IMR-90 (cell line): ENCODE measurements at regions not wholly inside any gene's neighbourhood (a gene's known extent, or its start where the extent isn't known, plus 50 kb on each side); places are given as distances from the start of the nearest gene placed in this dataset.

Experiments used
- ATAC-seq: fragments of 200-7000 bp; cut with Tn5 transposase; 2 replicates; pipeline ENCODE4 v1.9.1; 2020; ENCODE audit warnings: low read depth, mild to moderate bottlenecking, moderate library complexity
- BruUV-seq: library from RNA; stranded (reverse); fragments of 400-500 nt; replicated peaks from 2 replicates; lab custom pipeline; 2021; lab: Mats Ljungman, UMichigan
- CTCF ChIA-PET: fragments of 300-600 bp; formaldehyde crosslinking; extraction: SDS; loops from one replicate; lab custom pipeline; 2021; ENCODE audit warnings: antibody characterized with exemption; lab: Yijun Ruan, JAX
- POLR2A ChIA-PET: fragments of 300-600 bp; sonication (Branson Sonifier 250); formaldehyde crosslinking; loops from one replicate; lab custom pipeline; 2022; ENCODE audit warnings: antibody characterized with exemption; ENCODE audit not compliant: unreplicated experiment; lab: Charles Lee
- DNase-seq: peaks from one replicate; pipeline ENCODE4 v3.0.0; 2013
- H2AFZ ChIP-seq: replicated peaks from 2 replicates; pipeline ENCODE3; 2013; ENCODE audit warnings: low read length, mild to moderate bottlenecking; ENCODE audit not compliant: poor library complexity
- H2AK5ac ChIP-seq: 2 replicates; pipeline ENCODE4 v1.6.1; 2013; ENCODE audit warnings: low read depth, low read length, inconsistent platforms
- H2AK9ac ChIP-seq: replicated peaks from 2 replicates; pipeline ENCODE3; 2013; ENCODE audit warnings: mild to moderate bottlenecking, low read depth, low read length, moderate library complexity; ENCODE audit not compliant: poor library complexity
- H2BK120ac ChIP-seq: 2 replicates; pipeline ENCODE4 v1.6.1; 2013; ENCODE audit warnings: low read depth, low read length, inconsistent platforms
- H2BK15ac ChIP-seq: 3 replicates; pipeline ENCODE4 v1.6.1; 2013; ENCODE audit warnings: low read depth, low read length, inconsistent platforms
- H2BK20ac ChIP-seq: 2 replicates; pipeline ENCODE4 v1.6.1; 2013; ENCODE audit warnings: low read depth, mild to moderate bottlenecking, inconsistent platforms, low read length, moderate library complexity
- H2BK5ac ChIP-seq: 2 replicates; pipeline ENCODE4 v1.6.1; 2013; ENCODE audit warnings: mild to moderate bottlenecking, low read depth, low read length, inconsistent platforms; ENCODE audit not compliant: poor library complexity, severe bottlenecking
- H3K14ac ChIP-seq: replicated peaks from 2 replicates; pipeline ENCODE4 v1.6.1; 2013; ENCODE audit warnings: low read depth, low read length, inconsistent platforms
- H3K18ac ChIP-seq: 2 replicates; pipeline ENCODE4 v1.6.1; 2013; ENCODE audit warnings: low read depth, low read length, control low read depth
- H3K23ac ChIP-seq: 2 replicates; pipeline ENCODE4 v1.6.1; 2013; ENCODE audit warnings: low read depth, low read length, inconsistent platforms
- H3K27ac ChIP-seq: 2 replicates; pipeline ENCODE4 v1.5.1; 2013; ENCODE audit warnings: mild to moderate bottlenecking, control low read depth, low read length; ENCODE audit not compliant: insufficient read depth
- H3K27me3 ChIP-seq: 2 replicates; pipeline ENCODE4 v1.6.1; 2013; ENCODE audit warnings: low read length; ENCODE audit not compliant: control insufficient read depth, insufficient read depth
- H3K36me3 ChIP-seq: 2 replicates; pipeline ENCODE4 v1.6.1; 2013; ENCODE audit warnings: low read length, mixed read lengths; ENCODE audit not compliant: control insufficient read depth, insufficient read depth
- H3K4ac ChIP-seq: 2 replicates; pipeline ENCODE4 v1.6.1; 2013; ENCODE audit warnings: low read depth, low read length, inconsistent platforms
- H3K4me1 ChIP-seq: 2 replicates; pipeline ENCODE4 v1.6.1; 2013; ENCODE audit warnings: low read length, mixed read lengths; ENCODE audit not compliant: control insufficient read depth, insufficient read depth
- H3K4me2 ChIP-seq: 2 replicates; pipeline ENCODE4 v1.6.1; 2013; ENCODE audit warnings: low read depth, mild to moderate bottlenecking, control low read depth, low read length, moderate library complexity
- H3K4me3 ChIP-seq: 2 replicates; pipeline ENCODE4 v1.5.1; 2013; ENCODE audit warnings: low read depth, mild to moderate bottlenecking, control low read depth, low read length, moderate library complexity; ENCODE audit not compliant: insufficient read depth
- H3K56ac ChIP-seq: 2 replicates; pipeline ENCODE4 v1.6.1; 2013; ENCODE audit warnings: low read length, inconsistent platforms; ENCODE audit not compliant: insufficient read depth; ENCODE audit errors: extremely low read depth
- H3K79me1 ChIP-seq, 2 experiments: 2 replicates each; pipeline ENCODE4 v1.6.1; 2013; ENCODE audit warnings: low read length in 2 of 2, inconsistent platforms in 1 of 2, low read depth in 1 of 2
- H3K9ac ChIP-seq: 2 replicates; pipeline ENCODE4 v1.6.1; 2013; ENCODE audit warnings: low read depth, low read length, control low read depth
- H3K9me1 ChIP-seq: 2 replicates; pipeline ENCODE4 v1.6.1; 2013; ENCODE audit warnings: low read length, inconsistent platforms; ENCODE audit not compliant: insufficient read depth
- H3K9me3 ChIP-seq: 2 replicates; pipeline ENCODE4 v1.6.1; 2013; ENCODE audit warnings: low read length; ENCODE audit not compliant: control insufficient read depth, insufficient read depth
- H4K20me1 ChIP-seq: 2 replicates; pipeline ENCODE4 v1.6.1; 2013; ENCODE audit warnings: low read length, inconsistent platforms; ENCODE audit not compliant: insufficient read depth
- H4K5ac ChIP-seq: 2 replicates; pipeline ENCODE4 v1.6.1; 2013; ENCODE audit warnings: mild to moderate bottlenecking, low read depth, low read length, control low read depth
- H4K8ac ChIP-seq, 2 experiments: 2 replicates each; pipeline ENCODE4 v1.6.1; 2013; ENCODE audit warnings: low read depth in 2 of 2, low read length in 2 of 2, control low read depth in 1 of 2, inconsistent platforms in 1 of 2
- H4K91ac ChIP-seq: 2 replicates; pipeline ENCODE4 v1.6.1; 2013; ENCODE audit warnings: low read depth, low read length, inconsistent platforms; ENCODE audit not compliant: insufficient read depth
- BHLHE40 ChIP-seq: fragments of 150-350 bp; IDR thresholded peaks from 2 replicates; pipeline ENCODE4 v1.6.1; 2016; ENCODE audit warnings: mild to moderate bottlenecking, low read depth, low read length
- CEBPB ChIP-seq: IDR thresholded peaks from 2 replicates; pipeline ENCODE4 v1.6.1; 2012; ENCODE audit warnings: low read depth, low read length, improper control_type of control experiment
- CHD1 ChIP-seq: IDR thresholded peaks from 2 replicates; pipeline ENCODE4 v1.6.1; 2012; ENCODE audit warnings: low read depth, low read length, improper control_type of control experiment
- CTCF ChIP-seq: conservative IDR thresholded peaks from 2 replicates; pipeline ENCODE4 v1.5.1; 2012; ENCODE audit warnings: mild to moderate bottlenecking, low read depth, low read length, improper control_type of control experiment
- FOS ChIP-seq: fragments of 150-350 bp; IDR thresholded peaks from 2 replicates; pipeline ENCODE4 v1.6.1; 2016; ENCODE audit warnings: low read depth, low read length
- MAFK ChIP-seq: IDR thresholded peaks from 2 replicates; pipeline ENCODE4 v1.6.1; 2012; ENCODE audit warnings: low read depth, low read length, improper control_type of control experiment
- MAZ ChIP-seq: IDR thresholded peaks from 2 replicates; pipeline ENCODE4 v1.6.1; 2012; ENCODE audit warnings: low read depth, mild to moderate bottlenecking, low read length, improper control_type of control experiment, moderate library complexity, borderline replicate concordance
- MXI1 ChIP-seq: IDR thresholded peaks from 2 replicates; pipeline ENCODE4 v1.6.1; 2012; ENCODE audit warnings: low read depth, mild to moderate bottlenecking, low read length, moderate library complexity, borderline replicate concordance
- NFE2L2 ChIP-seq: fragments of 150-350 bp; IDR thresholded peaks from 2 replicates; pipeline ENCODE4 v1.6.1; 2016; ENCODE audit warnings: low read depth, mild to moderate bottlenecking, low read length
- POLR2A ChIP-seq: IDR thresholded peaks from 2 replicates; pipeline ENCODE4 v1.6.1; 2012; ENCODE audit warnings: mild to moderate bottlenecking, low read depth, low read length
- RAD21 ChIP-seq: IDR thresholded peaks from 2 replicates; pipeline ENCODE4 v1.6.1; 2012; ENCODE audit warnings: low read length, improper control_type of control experiment
- RCOR1 ChIP-seq: IDR thresholded peaks from 2 replicates; pipeline ENCODE4 v1.6.1; 2012; ENCODE audit warnings: mild to moderate bottlenecking, low read length, improper control_type of control experiment; ENCODE audit not compliant: insufficient replicate concordance
- RFX5 ChIP-seq: IDR thresholded peaks from 2 replicates; pipeline ENCODE4 v1.8.0; 2012; ENCODE audit warnings: low read depth, mild to moderate bottlenecking, low read length, moderate library complexity
- SMC3 ChIP-seq: fragments of 150-350 bp; IDR thresholded peaks from 2 replicates; pipeline ENCODE4 v1.6.1; 2016; ENCODE audit warnings: low read depth, mild to moderate bottlenecking, antibody characterized with exemption, low read length, moderate library complexity
- USF2 ChIP-seq: fragments of 150-350 bp; IDR thresholded peaks from 2 replicates; pipeline ENCODE4 v1.6.1; 2017; ENCODE audit warnings: mild to moderate bottlenecking, antibody characterized with exemption, low read length, low read depth
- WGBS, 2 experiments: methylation state at CpG; one replicate each; pipeline versions ENCODE4 v1.1.5 to v1.1.7; 2013; ENCODE audit warnings: missing lambda C conversion rate in 2 of 2; ENCODE audit not compliant: insufficient read length in 1 of 2; ENCODE audit errors: extremely low coverage in 2 of 2; 5-methylcytosine and 5-hydroxymethylcytosine counted together
- dilution Hi-C: fragments of 300-500 bp; cut with HindIII; formaldehyde crosslinking; loops from one replicate; pipeline ENCODE4 v1.14.3; 2018; ENCODE audit warnings: low sequenced_read_pairs; ENCODE audit not compliant: unreplicated experiment
- in situ Hi-C: fragments of 300-500 bp; cut with MboI; formaldehyde crosslinking; loops from 3 replicates; pipeline ENCODE4 v1.14.3; 2019; ENCODE audit warnings: low sequenced_read_pairs, inconsistent platforms, mixed read lengths
- intact Hi-C: fragments of 100-400 bp; cut with micrococcal nuclease; formaldehyde crosslinking; loops from 2 replicates; pipeline ENCODE4 v1.10.0; 2022
- TF ChIP-seq, protein P1 (sequence below): fragments of 150-350 bp; IDR thresholded peaks from 2 replicates; pipeline ENCODE4 v1.6.1; 2016; ENCODE audit warnings: low read depth, mild to moderate bottlenecking, low read length, moderate library complexity, borderline replicate concordance

DNA sequence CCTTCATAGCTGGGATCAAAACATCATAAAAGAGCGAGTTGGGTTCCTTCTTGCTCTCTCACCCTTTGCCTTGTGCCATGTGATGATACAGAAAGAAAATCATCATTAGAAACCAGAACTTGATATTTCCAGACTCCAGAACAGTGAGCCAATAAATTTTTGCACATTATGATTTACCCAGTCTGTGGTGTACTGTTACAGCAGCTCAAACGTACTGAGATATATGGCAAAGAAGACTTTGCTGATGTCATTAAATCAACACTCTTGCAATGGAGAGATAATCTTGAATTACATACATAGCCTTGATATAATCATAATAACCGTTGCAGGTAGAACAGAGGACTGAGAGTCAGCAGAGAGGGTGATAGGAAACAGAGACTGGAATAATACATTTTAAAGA, 1271.6 kb downstream of the CDH12 start:
- intact Hi-C loops (no loop called here), in situ Hi-C loops (no loop called here), dilution Hi-C loops (no loop called here)
- H3K4me1 ChIP-seq = no peaks in the 10 kb centered on the region
- no peaks in the 10 kb centered on the region for H3K36me3 ChIP-seq
- no peak overlapping the region for H2BK5ac ChIP-seq
- ChIA-PET CTCF (no interaction called here), POLR2A (no interaction called here)
- H4K8ac ChIP-seq = no peak overlapping the region
- no peak overlapping the region for H3K27ac ChIP-seq
- H3K18ac ChIP-seq = no peak overlapping the region
- no peak for ATAC-seq
- H3K9ac ChIP-seq = no peak overlapping the region
- H4K5ac ChIP-seq = no peak overlapping the region
- H3K9me3 ChIP-seq = no peaks in the 10 kb centered on the region
- DNase-seq = no peak
- no peaks in the 10 kb centered on the region for H4K20me1 ChIP-seq
- H2BK120ac ChIP-seq = no peak overlapping the region
- H2BK15ac ChIP-seq = no peak overlapping the region
- no peaks in the 10 kb centered on the region for H3K27me3 ChIP-seq
- H3K9me1 ChIP-seq = no peaks in the 10 kb centered on the region
- no peak overlapping the region for H3K14ac ChIP-seq
- H3K4me2 ChIP-seq = no peak overlapping the region
- no peak overlapping the region for H2AK5ac ChIP-seq
- WGBS, 2 experiments = no CpG with 5 or more reads among the region's 3 CpGs
- H2AK9ac ChIP-seq = no peak overlapping the region
- H4K91ac ChIP-seq = no peak overlapping the region
- no peaks in the 10 kb centered on the region for H3K79me1 ChIP-seq
- H3K23ac ChIP-seq = no peak overlapping the region
- no peak overlapping the region for H3K4ac ChIP-seq
- BruUV-seq = no TSS peak
- no peak overlapping the region for H3K56ac ChIP-seq
- H3K4me3 ChIP-seq = no peak overlapping the region
- H2AFZ ChIP-seq = no peak overlapping the region
- no peak overlapping the region for H2BK20ac ChIP-seq
- TF ChIP-seq MXI1 (no peak), MAZ (no peak), NFE2L2 (no peak), CHD1 (no peak), CTCF (no peak), RCOR1 (no peak), MAFK (no peak), RAD21 (no peak), USF2 (no peak), CEBPB (no peak), FOS (no peak), SMC3 (no peak), RFX5 (no peak), POLR2A (no peak), BHLHE40 (no peak)
- TF ChIP-seq, protein P1, sequence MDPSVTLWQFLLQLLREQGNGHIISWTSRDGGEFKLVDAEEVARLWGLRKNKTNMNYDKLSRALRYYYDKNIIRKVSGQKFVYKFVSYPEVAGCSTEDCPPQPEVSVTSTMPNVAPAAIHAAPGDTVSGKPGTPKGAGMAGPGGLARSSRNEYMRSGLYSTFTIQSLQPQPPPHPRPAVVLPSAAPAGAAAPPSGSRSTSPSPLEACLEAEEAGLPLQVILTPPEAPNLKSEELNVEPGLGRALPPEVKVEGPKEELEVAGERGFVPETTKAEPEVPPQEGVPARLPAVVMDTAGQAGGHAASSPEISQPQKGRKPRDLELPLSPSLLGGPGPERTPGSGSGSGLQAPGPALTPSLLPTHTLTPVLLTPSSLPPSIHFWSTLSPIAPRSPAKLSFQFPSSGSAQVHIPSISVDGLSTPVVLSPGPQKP = no peak
